A673 (cell line): ENCODE measurements at regions not wholly inside any gene's neighbourhood (a gene's known extent, or its start where the extent isn't known, plus 50 kb on each side); places are given as distances from the start of the nearest gene placed in this dataset.

Experiments
- EZH2 ChIP-seq: fragments of 200-600 bp; sonication (generic); IDR thresholded peaks from 2 replicates; pipeline ENCODE4 v1.6.1; 2017; ENCODE audit warnings: borderline replicate concordance, low read depth, mild to moderate bottlenecking, mixed read lengths, antibody characterized with exemption, low read length; ENCODE audit not compliant: poor library complexity, severe bottlenecking
- TF ChIP-seq, protein P1 (sequence below): fragments of 300-800, 200-600 bp; sonication (generic); conservative IDR thresholded peaks from 2 replicates; pipeline ENCODE4 v1.5.1; 2017; ENCODE audit warnings: low read depth, mild to moderate bottlenecking, antibody characterized with exemption, low read length, moderate library complexity, mixed read lengths

DNA sequence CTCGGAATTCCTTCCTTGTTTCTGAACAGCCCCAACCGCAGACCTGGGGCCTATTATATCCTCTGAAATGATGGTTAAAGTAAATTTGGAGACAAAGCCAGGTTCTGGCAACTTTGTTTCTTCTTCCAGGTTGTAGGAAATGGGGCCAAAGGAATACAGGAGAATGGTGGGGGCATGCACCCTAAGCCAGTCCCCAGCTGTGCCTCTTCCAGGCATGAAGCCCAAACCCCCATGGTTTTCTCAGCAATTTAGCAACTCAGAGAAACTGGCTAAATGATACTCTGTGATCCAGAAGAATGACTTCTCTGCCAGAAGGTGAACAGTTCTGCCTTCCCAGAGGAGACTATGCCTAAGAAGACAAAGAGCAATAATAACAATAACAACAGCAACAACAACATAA, 635.0 kb upstream of the FANCL start:
- TF ChIP-seq, protein P1, sequence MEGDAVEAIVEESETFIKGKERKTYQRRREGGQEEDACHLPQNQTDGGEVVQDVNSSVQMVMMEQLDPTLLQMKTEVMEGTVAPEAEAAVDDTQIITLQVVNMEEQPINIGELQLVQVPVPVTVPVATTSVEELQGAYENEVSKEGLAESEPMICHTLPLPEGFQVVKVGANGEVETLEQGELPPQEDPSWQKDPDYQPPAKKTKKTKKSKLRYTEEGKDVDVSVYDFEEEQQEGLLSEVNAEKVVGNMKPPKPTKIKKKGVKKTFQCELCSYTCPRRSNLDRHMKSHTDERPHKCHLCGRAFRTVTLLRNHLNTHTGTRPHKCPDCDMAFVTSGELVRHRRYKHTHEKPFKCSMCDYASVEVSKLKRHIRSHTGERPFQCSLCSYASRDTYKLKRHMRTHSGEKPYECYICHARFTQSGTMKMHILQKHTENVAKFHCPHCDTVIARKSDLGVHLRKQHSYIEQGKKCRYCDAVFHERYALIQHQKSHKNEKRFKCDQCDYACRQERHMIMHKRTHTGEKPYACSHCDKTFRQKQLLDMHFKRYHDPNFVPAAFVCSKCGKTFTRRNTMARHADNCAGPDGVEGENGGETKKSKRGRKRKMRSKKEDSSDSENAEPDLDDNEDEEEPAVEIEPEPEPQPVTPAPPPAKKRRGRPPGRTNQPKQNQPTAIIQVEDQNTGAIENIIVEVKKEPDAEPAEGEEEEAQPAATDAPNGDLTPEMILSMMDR = no peak
- no peak for TF ChIP-seq EZH2
